H54 (cell line): ENCODE measurements at regions not wholly inside any gene's neighbourhood (a gene's known extent, or its start where the extent isn't known, plus 50 kb on each side); places are given as distances from the start of the nearest gene placed in this dataset.

Experiments used
- DNase-seq: peaks from one replicate; pipeline ENCODE4 v3.0.0; 2011; ENCODE audit warnings: low spot score, mixed read lengths; ENCODE audit not compliant: insufficient read length
- FAIRE-seq: peaks from 3 replicates; lab custom pipeline; 2011; peaks lifted over from hg19 to GRCh38; lab: Jason Lieb, UNC
- POLR2A ChIP-seq: IDR thresholded peaks from 2 replicates; pipeline ENCODE4 v1.6.1; 2011; ENCODE audit warnings: low read depth, mild to moderate bottlenecking, low read length

GRCh38 chr10:52994370-52994769 lies 221.8 kb upstream of the MBL2 start:
- no peak for TF ChIP-seq POLR2A
- DNase-seq = no peak
- no peak for FAIRE-seq

GRCh38 chr10:52993109-52993508 lies 220.5 kb upstream of the MBL2 start:
- no peak for FAIRE-seq
- no peak for TF ChIP-seq POLR2A
- DNase-seq = no peak

GRCh38 chr10:52992567-52992966 lies 220.0 kb upstream of the MBL2 start:
- TF ChIP-seq POLR2A = no peak
- FAIRE-seq = no peak
- no peak for DNase-seq

GRCh38 chr10:52988923-52989322 lies 216.3 kb upstream of the MBL2 start:
- no peak for DNase-seq
- no peak for TF ChIP-seq POLR2A
- no peak for FAIRE-seq

DNA sequence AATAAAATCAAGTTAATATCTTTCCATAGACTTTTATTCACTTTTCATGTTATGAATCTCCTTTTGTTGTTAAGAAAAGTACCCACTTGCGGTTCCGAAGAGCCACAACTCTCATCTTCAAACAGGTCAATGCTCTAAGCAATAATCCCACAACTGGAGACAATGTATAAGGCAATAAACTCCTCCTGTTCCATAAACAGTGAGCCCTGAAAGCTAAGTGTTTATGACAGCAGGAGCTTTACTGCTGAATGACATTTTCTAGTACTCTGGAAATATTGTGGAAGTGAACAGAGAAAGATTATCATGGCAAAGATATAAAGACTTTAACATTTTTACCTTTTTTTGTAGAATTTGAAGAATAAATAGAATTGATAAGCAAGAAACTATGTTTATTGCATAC lies 213.5 kb upstream of the MBL2 start:
- no peak for DNase-seq
- TF ChIP-seq POLR2A = no peak
- no peak for FAIRE-seq

GRCh38 chr10:52984169-52984568 lies 211.6 kb upstream of the MBL2 start:
- TF ChIP-seq POLR2A = no peak
- DNase-seq (no peak), FAIRE-seq (no peak)

GRCh38 chr10:52979295-52979990 lies 206.9 kb upstream of the MBL2 start:
- no peak for FAIRE-seq
- no peak for TF ChIP-seq POLR2A
- DNase-seq = no peak

DNA sequence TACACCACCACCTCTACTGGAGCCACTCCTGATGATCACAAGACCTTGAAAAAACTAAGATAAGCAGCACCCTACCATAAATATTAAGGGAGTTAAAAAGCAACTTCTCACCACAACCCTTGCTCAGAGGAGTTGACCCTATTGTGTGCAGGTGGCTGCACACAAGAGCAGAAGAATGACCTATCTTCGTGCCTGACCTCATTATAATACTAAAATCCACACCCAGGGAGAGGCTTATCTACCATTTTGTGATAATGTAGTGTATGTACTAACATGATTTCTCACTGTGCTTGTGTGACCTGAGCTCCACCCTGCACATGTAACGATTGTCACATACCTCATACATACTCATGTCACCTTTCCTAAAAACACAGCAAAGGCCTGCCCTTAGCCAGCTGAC lies 205.0 kb upstream of the MBL2 start:
- no peak for FAIRE-seq
- no peak for TF ChIP-seq POLR2A

GRCh38 chr10:52967806-52968795 lies 195.5 kb upstream of the MBL2 start:
- DNase-seq = no peak
- TF ChIP-seq POLR2A = no peak
- no peak for FAIRE-seq

More for the DNA sequence above, 205.0 kb upstream of the MBL2 start:
- no peak for DNase-seq

GRCh38 chr10:52966904-52967303 lies 194.3 kb upstream of the MBL2 start:
- FAIRE-seq (no peak), DNase-seq (no peak)
- no peak for TF ChIP-seq POLR2A

GRCh38 chr10:52965938-52966401 lies 193.4 kb upstream of the MBL2 start:
- no peak for TF ChIP-seq POLR2A
- FAIRE-seq = no peak
- DNase-seq = no peak

- no peak for TF ChIP-seq POLR2A
- DNase-seq (no peak), FAIRE-seq (no peak)
Measured at GRCh38 chr10:52965509-52965908, 192.9 kb upstream of the MBL2 start.

DNA sequence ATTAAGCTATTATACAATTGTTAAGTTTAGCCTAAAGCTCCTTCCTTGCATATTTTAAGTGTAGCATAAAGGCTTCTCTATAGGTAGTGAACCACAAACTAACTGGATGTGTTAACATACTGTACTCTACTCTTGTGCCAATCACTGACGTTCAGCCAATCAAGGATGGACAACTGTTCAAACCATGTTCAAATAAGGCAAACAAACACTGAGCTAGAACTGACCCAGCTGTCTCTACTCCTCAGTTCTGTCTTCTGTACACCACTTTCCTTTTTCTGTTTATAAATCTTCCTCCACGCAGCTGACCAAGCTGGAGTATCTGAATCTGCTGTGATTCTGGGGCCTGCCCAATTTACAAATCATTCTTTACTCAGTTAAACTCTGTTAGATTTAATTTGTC lies 188.7 kb upstream of the MBL2 start:
- no peak for TF ChIP-seq POLR2A
- DNase-seq (no peak), FAIRE-seq (no peak)

DNA sequence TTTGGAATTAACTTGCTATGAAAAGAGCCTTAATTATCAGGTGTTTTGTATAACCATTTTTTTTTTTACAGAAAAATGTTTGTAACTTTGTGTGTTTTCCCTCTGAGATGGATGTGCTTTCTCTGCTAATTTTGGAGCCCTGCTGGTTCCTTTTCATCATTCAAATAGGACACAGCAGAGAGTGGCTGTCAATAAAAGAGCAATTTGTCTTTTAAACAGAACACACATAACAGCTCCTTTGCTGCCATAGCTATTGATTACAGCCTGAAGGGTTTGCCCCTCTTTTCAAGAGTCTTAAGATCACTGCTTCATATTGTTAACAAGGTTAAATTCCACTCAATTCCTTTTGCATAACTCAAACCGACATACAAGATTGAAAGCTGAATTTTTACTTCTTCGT lies 187.2 kb upstream of the MBL2 start:
- no peak for TF ChIP-seq POLR2A
- no peak for FAIRE-seq
- DNase-seq = no peak
